ENCODE measurements at regions not wholly inside any gene's neighbourhood (a gene's known extent, or its start where the extent isn't known, plus 50 kb on each side); places are given as distances from the start of the nearest gene placed in this dataset.

DNA sequence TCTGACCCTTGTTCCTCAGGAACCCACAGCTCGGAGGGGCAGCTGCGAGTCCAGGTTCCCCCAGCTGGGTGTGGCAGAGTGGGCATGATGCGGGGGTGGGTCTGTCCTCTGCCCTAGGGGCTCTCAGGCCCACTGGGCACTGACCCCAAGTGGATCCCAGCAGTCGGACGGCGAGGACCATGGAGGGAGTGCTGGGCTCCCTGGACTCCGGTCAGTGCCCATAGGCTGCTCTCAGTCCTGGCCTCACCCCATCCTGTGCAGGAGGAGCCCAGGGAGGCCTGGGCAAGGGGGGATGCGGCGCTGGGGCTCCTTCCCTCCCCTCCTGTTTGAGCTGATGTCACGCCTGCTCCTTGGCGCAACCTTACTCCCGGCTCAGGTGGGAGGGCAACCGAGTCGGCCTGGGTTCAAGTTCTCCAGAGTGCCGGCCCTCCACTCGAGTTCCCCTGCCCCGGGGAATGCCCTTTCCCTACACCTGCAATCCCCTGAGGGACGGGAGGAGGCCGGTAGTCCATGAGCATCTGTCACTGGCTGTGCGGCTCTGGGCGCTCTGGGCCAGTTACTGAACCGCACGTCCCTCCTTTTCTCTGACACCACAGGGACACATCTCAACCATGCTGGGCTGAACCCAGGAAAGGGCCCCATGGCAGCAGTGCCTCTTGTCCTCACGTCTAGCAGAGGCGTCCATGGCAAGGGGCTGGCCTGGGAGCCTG is 52.6 kb upstream of the ACSF3 start:
- TF ChIP-seq, protein P1, sequence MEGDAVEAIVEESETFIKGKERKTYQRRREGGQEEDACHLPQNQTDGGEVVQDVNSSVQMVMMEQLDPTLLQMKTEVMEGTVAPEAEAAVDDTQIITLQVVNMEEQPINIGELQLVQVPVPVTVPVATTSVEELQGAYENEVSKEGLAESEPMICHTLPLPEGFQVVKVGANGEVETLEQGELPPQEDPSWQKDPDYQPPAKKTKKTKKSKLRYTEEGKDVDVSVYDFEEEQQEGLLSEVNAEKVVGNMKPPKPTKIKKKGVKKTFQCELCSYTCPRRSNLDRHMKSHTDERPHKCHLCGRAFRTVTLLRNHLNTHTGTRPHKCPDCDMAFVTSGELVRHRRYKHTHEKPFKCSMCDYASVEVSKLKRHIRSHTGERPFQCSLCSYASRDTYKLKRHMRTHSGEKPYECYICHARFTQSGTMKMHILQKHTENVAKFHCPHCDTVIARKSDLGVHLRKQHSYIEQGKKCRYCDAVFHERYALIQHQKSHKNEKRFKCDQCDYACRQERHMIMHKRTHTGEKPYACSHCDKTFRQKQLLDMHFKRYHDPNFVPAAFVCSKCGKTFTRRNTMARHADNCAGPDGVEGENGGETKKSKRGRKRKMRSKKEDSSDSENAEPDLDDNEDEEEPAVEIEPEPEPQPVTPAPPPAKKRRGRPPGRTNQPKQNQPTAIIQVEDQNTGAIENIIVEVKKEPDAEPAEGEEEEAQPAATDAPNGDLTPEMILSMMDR (conservative IDR thresholded peaks at IDR 0.05 in 1 of 2, IDR thresholded peaks at IDR 0.05 in 1 of 2; ENCODE audit: low read depth in 1 of 2, low read length in 2 of 2): no peak
- TF ChIP-seq EZH2 (IDR thresholded peaks at IDR 0.05; ENCODE audit: low read length, missing control alignments): no peak

Measured in fibroblast of lung (primary cell).